ENCODE measurements at regions not wholly inside any gene's neighbourhood (a gene's known extent, or its start where the extent isn't known, plus 50 kb on each side); places are given as distances from the start of the nearest gene placed in this dataset.
"Not testable (repeated sequence)": the region's sequence is repeated elsewhere in the genome, so short reads cannot be mapped to it uniquely, and the experiment has no call there.

- H3K27ac ChIP-seq (ENCODE audit: insufficient read depth, low read length, poor library complexity, severe bottlenecking) = no peak overlapping the region
- no peaks in the 10 kb centered on the region for H3K36me3 ChIP-seq (ENCODE audit: control insufficient read depth, insufficient read depth, low read length)
- H3K4me1 ChIP-seq (ENCODE audit: control insufficient read depth, insufficient read depth, low read length, poor library complexity, severe bottlenecking) = no peaks in the 10 kb centered on the region
- H3K9me3 ChIP-seq (ENCODE audit: control insufficient read depth, low read length) = no peaks in the 10 kb centered on the region
- H3K4me3 ChIP-seq (ENCODE audit: insufficient read depth, low read depth, low read length, poor library complexity, severe bottlenecking) = no peak overlapping the region
- no peak for DNase-seq
- H3K27me3 ChIP-seq (replicated peaks; ENCODE audit: control insufficient read depth, insufficient read depth, low read length, poor library complexity, severe bottlenecking) = no peaks in the 10 kb centered on the region
These were observed 96.6 kb downstream of the LHX2 start for GRCh38 chr9:124108216-124108615.

GRCh38 chr9:124110307-124110915, 98.8 kb downstream of the LHX2 start:
- Histone ChIP-seq H3K27ac (ENCODE audit: insufficient read depth, low read length, poor library complexity, severe bottlenecking) (no peak overlapping the region), H3K9me3 (ENCODE audit: control insufficient read depth, low read length) (no peaks in the 10 kb centered on the region), H3K4me1 (ENCODE audit: control insufficient read depth, insufficient read depth, low read length, poor library complexity, severe bottlenecking) (no peaks in the 10 kb centered on the region), H3K4me3 (ENCODE audit: insufficient read depth, low read depth, low read length, poor library complexity, severe bottlenecking) (no peak overlapping the region), H3K36me3 (ENCODE audit: control insufficient read depth, insufficient read depth, low read length) (no peaks in the 10 kb centered on the region), H3K27me3 (replicated peaks; ENCODE audit: control insufficient read depth, insufficient read depth, low read length, poor library complexity, severe bottlenecking) (no peaks in the 10 kb centered on the region)
- DNase-seq = peak in 2 of 3 donors; percentile 2 to 5

- no peak for DNase-seq
- Histone ChIP-seq H3K27ac (ENCODE audit: insufficient read depth, low read length, poor library complexity, severe bottlenecking) (no peak overlapping the region), H3K27me3 (replicated peaks; ENCODE audit: control insufficient read depth, insufficient read depth, low read length, poor library complexity, severe bottlenecking) (no peaks in the 10 kb centered on the region), H3K4me3 (ENCODE audit: insufficient read depth, low read depth, low read length, poor library complexity, severe bottlenecking) (no peak overlapping the region), H3K4me1 (ENCODE audit: control insufficient read depth, insufficient read depth, low read length, poor library complexity, severe bottlenecking) (no peaks in the 10 kb centered on the region), H3K36me3 (ENCODE audit: control insufficient read depth, insufficient read depth, low read length) (no peaks in the 10 kb centered on the region), H3K9me3 (ENCODE audit: control insufficient read depth, low read length) (no peaks in the 10 kb centered on the region)
These were observed 105.3 kb downstream of the LHX2 start for GRCh38 chr9:124116683-124117363.

GRCh38 chr9:124118894-124119293, 107.3 kb downstream of the LHX2 start:
- H3K4me3 ChIP-seq (ENCODE audit: insufficient read depth, low read depth, low read length, poor library complexity, severe bottlenecking) = no peak overlapping the region
- no peaks in the 10 kb centered on the region for H3K9me3 ChIP-seq (ENCODE audit: control insufficient read depth, low read length)
- no peaks in the 10 kb centered on the region for H3K36me3 ChIP-seq (ENCODE audit: control insufficient read depth, insufficient read depth, low read length)
- H3K27ac ChIP-seq (ENCODE audit: insufficient read depth, low read length, poor library complexity, severe bottlenecking) = no peak overlapping the region
- H3K4me1 ChIP-seq (ENCODE audit: control insufficient read depth, insufficient read depth, low read length, poor library complexity, severe bottlenecking) = no peaks in the 10 kb centered on the region
- DNase-seq = no peak
- H3K27me3 ChIP-seq (replicated peaks; ENCODE audit: control insufficient read depth, insufficient read depth, low read length, poor library complexity, severe bottlenecking) = no peaks in the 10 kb centered on the region

GRCh38 chr9:124120272-124120671, 108.7 kb downstream of the LHX2 start:
- no peaks in the 10 kb centered on the region for H3K4me1 ChIP-seq (ENCODE audit: control insufficient read depth, insufficient read depth, low read length, poor library complexity, severe bottlenecking)
- H3K27me3 ChIP-seq (replicated peaks; ENCODE audit: control insufficient read depth, insufficient read depth, low read length, poor library complexity, severe bottlenecking) = no peaks in the 10 kb centered on the region
- DNase-seq = no peak

GRCh38 chr9:124121725-124122124, 110.2 kb downstream of the LHX2 start:
- Histone ChIP-seq H3K4me3 (ENCODE audit: insufficient read depth, low read depth, low read length, poor library complexity, severe bottlenecking) (no peak overlapping the region), H3K36me3 (ENCODE audit: control insufficient read depth, insufficient read depth, low read length) (no peaks in the 10 kb centered on the region), H3K4me1 (ENCODE audit: control insufficient read depth, insufficient read depth, low read length, poor library complexity, severe bottlenecking) (no peaks in the 10 kb centered on the region), H3K9me3 (ENCODE audit: control insufficient read depth, low read length) (no peaks in the 10 kb centered on the region), H3K27ac (ENCODE audit: insufficient read depth, low read length, poor library complexity, severe bottlenecking) (no peak overlapping the region), H3K27me3 (replicated peaks; ENCODE audit: control insufficient read depth, insufficient read depth, low read length, poor library complexity, severe bottlenecking) (no peaks in the 10 kb centered on the region)
- no peak for DNase-seq

More at GRCh38 chr9:124120272-124120671, 108.7 kb downstream of the LHX2 start:
- Histone ChIP-seq H3K4me3 (ENCODE audit: insufficient read depth, low read depth, low read length, poor library complexity, severe bottlenecking) (no peak overlapping the region), H3K36me3 (ENCODE audit: control insufficient read depth, insufficient read depth, low read length) (no peaks in the 10 kb centered on the region), H3K27ac (ENCODE audit: insufficient read depth, low read length, poor library complexity, severe bottlenecking) (no peak overlapping the region), H3K9me3 (ENCODE audit: control insufficient read depth, low read length) (no peaks in the 10 kb centered on the region)

- Histone ChIP-seq H3K4me1 (ENCODE audit: control insufficient read depth, insufficient read depth, low read length, poor library complexity, severe bottlenecking) (peaks cover 2% of the 10 kb centered on the region), H3K27me3 (replicated peaks; ENCODE audit: control insufficient read depth, insufficient read depth, low read length, poor library complexity, severe bottlenecking) (no peaks in the 10 kb centered on the region), H3K36me3 (ENCODE audit: control insufficient read depth, insufficient read depth, low read length) (no peaks in the 10 kb centered on the region), H3K9me3 (ENCODE audit: control insufficient read depth, low read length) (no peaks in the 10 kb centered on the region), H3K27ac (ENCODE audit: insufficient read depth, low read length, poor library complexity, severe bottlenecking) (no peak overlapping the region), H3K4me3 (ENCODE audit: insufficient read depth, low read depth, low read length, poor library complexity, severe bottlenecking) (no peak overlapping the region)
- DNase-seq = no peak
These were observed 110.8 kb downstream of the LHX2 start for GRCh38 chr9:124122321-124122720.

GRCh38 chr9:124122813-124123462, 111.4 kb downstream of the LHX2 start:
- no peaks in the 10 kb centered on the region for H3K9me3 ChIP-seq (ENCODE audit: control insufficient read depth, low read length)
- no peaks in the 10 kb centered on the region for H3K27me3 ChIP-seq (replicated peaks; ENCODE audit: control insufficient read depth, insufficient read depth, low read length, poor library complexity, severe bottlenecking)
- peaks cover 2% of the 10 kb centered on the region for H3K4me1 ChIP-seq (ENCODE audit: control insufficient read depth, insufficient read depth, low read length, poor library complexity, severe bottlenecking)
- H3K36me3 ChIP-seq (ENCODE audit: control insufficient read depth, insufficient read depth, low read length) = no peaks in the 10 kb centered on the region
- no peak for DNase-seq
- no peak overlapping the region for H3K4me3 ChIP-seq (ENCODE audit: insufficient read depth, low read depth, low read length, poor library complexity, severe bottlenecking)
- H3K27ac ChIP-seq (ENCODE audit: insufficient read depth, low read length, poor library complexity, severe bottlenecking) = no peak overlapping the region

GRCh38 chr9:124123621-124124020, 112.1 kb downstream of the LHX2 start:
- not testable (repeated sequence) for H3K27ac ChIP-seq (ENCODE audit: insufficient read depth, low read length, poor library complexity, severe bottlenecking); H3K4me1 ChIP-seq (ENCODE audit: control insufficient read depth, insufficient read depth, low read length, poor library complexity, severe bottlenecking); H3K36me3 ChIP-seq (ENCODE audit: control insufficient read depth, insufficient read depth, low read length); H3K4me3 ChIP-seq (ENCODE audit: insufficient read depth, low read depth, low read length, poor library complexity, severe bottlenecking); H3K9me3 ChIP-seq (ENCODE audit: control insufficient read depth, low read length); H3K27me3 ChIP-seq (replicated peaks; ENCODE audit: control insufficient read depth, insufficient read depth, low read length, poor library complexity, severe bottlenecking); DNase-seq
